IMR-90 (cell line): ENCODE measurements at regions not wholly inside any gene's neighbourhood (a gene's known extent, or its start where the extent isn't known, plus 50 kb on each side); places are given as distances from the start of the nearest gene placed in this dataset.

ENCODE experiments used
- MAFK ChIP-seq: IDR thresholded peaks from 2 replicates; pipeline ENCODE4 v1.6.1; 2012; ENCODE audit warnings: low read depth, low read length, improper control_type of control experiment
- POLR2A ChIP-seq: IDR thresholded peaks from 2 replicates; pipeline ENCODE4 v1.6.1; 2012; ENCODE audit warnings: mild to moderate bottlenecking, low read depth, low read length
- SMC3 ChIP-seq: fragments of 150-350 bp; IDR thresholded peaks from 2 replicates; pipeline ENCODE4 v1.6.1; 2016; ENCODE audit warnings: low read depth, mild to moderate bottlenecking, antibody characterized with exemption, low read length, moderate library complexity
- TF ChIP-seq, protein P1 (sequence below): conservative IDR thresholded peaks from 2 replicates; pipeline ENCODE4 v1.5.1; 2012; ENCODE audit warnings: mild to moderate bottlenecking, low read depth, low read length, improper control_type of control experiment

- TF ChIP-seq, protein P1, sequence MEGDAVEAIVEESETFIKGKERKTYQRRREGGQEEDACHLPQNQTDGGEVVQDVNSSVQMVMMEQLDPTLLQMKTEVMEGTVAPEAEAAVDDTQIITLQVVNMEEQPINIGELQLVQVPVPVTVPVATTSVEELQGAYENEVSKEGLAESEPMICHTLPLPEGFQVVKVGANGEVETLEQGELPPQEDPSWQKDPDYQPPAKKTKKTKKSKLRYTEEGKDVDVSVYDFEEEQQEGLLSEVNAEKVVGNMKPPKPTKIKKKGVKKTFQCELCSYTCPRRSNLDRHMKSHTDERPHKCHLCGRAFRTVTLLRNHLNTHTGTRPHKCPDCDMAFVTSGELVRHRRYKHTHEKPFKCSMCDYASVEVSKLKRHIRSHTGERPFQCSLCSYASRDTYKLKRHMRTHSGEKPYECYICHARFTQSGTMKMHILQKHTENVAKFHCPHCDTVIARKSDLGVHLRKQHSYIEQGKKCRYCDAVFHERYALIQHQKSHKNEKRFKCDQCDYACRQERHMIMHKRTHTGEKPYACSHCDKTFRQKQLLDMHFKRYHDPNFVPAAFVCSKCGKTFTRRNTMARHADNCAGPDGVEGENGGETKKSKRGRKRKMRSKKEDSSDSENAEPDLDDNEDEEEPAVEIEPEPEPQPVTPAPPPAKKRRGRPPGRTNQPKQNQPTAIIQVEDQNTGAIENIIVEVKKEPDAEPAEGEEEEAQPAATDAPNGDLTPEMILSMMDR, result no peak
- TF ChIP-seq SMC3 (no peak), MAFK (no peak), POLR2A (no peak)
Measured at GRCh38 chr1:30271401-30272276, 451.7 kb downstream of the MATN1 start.
